B cell (primary cell): ENCODE measurements at regions not wholly inside any gene's neighbourhood (a gene's known extent, or its start where the extent isn't known, plus 50 kb on each side); places are given as distances from the start of the nearest gene placed in this dataset.

Experiments used
- CTCF ChIP-seq: fragments of 200-600 bp; IDR thresholded peaks from one replicate; pipeline ENCODE4 v1.8.0; 2022; ENCODE audit warnings: antibody characterized with exemption, mild to moderate bottlenecking
- EZH2 ChIP-seq: IDR thresholded peaks from 2 replicates; pipeline ENCODE4 v1.6.1; 2012; ENCODE audit warnings: borderline replicate concordance, low read depth, mild to moderate bottlenecking, moderate library complexity, low read length; ENCODE audit not compliant: insufficient read depth, poor library complexity, severe bottlenecking

DNA sequence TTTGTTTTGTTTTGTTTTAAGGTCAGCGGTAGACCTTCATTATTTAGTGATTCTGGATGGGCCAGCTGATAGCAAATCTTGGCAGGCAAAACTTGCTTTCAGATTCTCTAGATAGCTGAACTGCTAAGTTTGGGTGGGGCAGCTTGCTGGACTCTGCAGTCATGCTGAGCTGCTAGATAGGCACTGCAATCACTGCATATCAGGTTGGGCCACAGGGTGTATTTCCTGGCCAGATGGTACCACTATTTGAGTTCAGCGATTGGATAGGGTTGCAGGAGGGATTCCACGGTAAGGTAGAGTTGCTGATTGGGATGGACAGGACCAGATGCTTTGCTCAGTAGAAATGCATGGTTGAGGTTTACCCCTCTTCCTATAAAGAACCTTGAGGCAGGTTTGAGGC lies 579.3 kb upstream of the ADGRL4 start:
- TF ChIP-seq EZH2: no peak
- TF ChIP-seq CTCF: no peak
